ENCODE measurements at regions not wholly inside any gene's neighbourhood (a gene's known extent, or its start where the extent isn't known, plus 50 kb on each side); places are given as distances from the start of the nearest gene placed in this dataset.

GRCh38 chr4:53659737-53660136 is 68.5 kb upstream of the LNX1 start:
- no peaks in the 10 kb centered on the region for H3K9me3 Mint-ChIP-seq
- peaks cover 21% of the 10 kb centered on the region for H3K4me1 Mint-ChIP-seq (ENCODE audit: unreplicated experiment)
- no peak for TF ChIP-seq CTCF (conservative IDR thresholded peaks at IDR 0.05)
- H3K4me3 Mint-ChIP-seq = no peak overlapping the region
- H3K27ac Mint-ChIP-seq = no peak overlapping the region
- peaks cover 4% of the 10 kb centered on the region for H3K27me3 Mint-ChIP-seq
- DNase-seq (ENCODE audit: extremely low spot score, unreplicated experiment) = no peak
- no peaks in the 10 kb centered on the region for H3K36me3 Mint-ChIP-seq

GRCh38 chr4:53659112-53659511 is 67.8 kb upstream of the LNX1 start:
- Mint-ChIP-seq H3K4me1 (ENCODE audit: unreplicated experiment) (peaks cover 21% of the 10 kb centered on the region), H3K4me3 (no peak overlapping the region), H3K27ac (no peak overlapping the region), H3K9me3 (no peaks in the 10 kb centered on the region), H3K27me3 (peaks cover 4% of the 10 kb centered on the region), H3K36me3 (no peaks in the 10 kb centered on the region)
- no peak for TF ChIP-seq CTCF (conservative IDR thresholded peaks at IDR 0.05)
- no peak for DNase-seq (ENCODE audit: extremely low spot score, unreplicated experiment)

GRCh38 chr4:53658029-53658428 is 66.7 kb upstream of the LNX1 start:
- Mint-ChIP-seq H3K4me1 (ENCODE audit: unreplicated experiment) (peaks cover 29% of the 10 kb centered on the region), H3K36me3 (no peaks in the 10 kb centered on the region)

GRCh38 chr4:53656421-53656981 is 65.2 kb upstream of the LNX1 start:
- Mint-ChIP-seq H3K4me3 (no peak overlapping the region), H3K27me3 (peaks cover 4% of the 10 kb centered on the region)

More at GRCh38 chr4:53658029-53658428, 66.7 kb upstream of the LNX1 start:
- Mint-ChIP-seq H3K9me3 (no peaks in the 10 kb centered on the region), H3K4me3 (no peak overlapping the region), H3K27ac (no peak overlapping the region), H3K27me3 (peaks cover 4% of the 10 kb centered on the region)
- TF ChIP-seq CTCF (conservative IDR thresholded peaks at IDR 0.05) = no peak
- no peak for DNase-seq (ENCODE audit: extremely low spot score, unreplicated experiment)

GRCh38 chr4:53654300-53654758 is 63.0 kb upstream of the LNX1 start:
- no peak overlapping the region for H3K27ac Mint-ChIP-seq
- H3K9me3 Mint-ChIP-seq = no peaks in the 10 kb centered on the region
- no peak overlapping the region for H3K4me3 Mint-ChIP-seq
- no peak for TF ChIP-seq CTCF (conservative IDR thresholded peaks at IDR 0.05)
- no peak for DNase-seq (ENCODE audit: extremely low spot score, unreplicated experiment)
- peaks cover 29% of the 10 kb centered on the region for H3K4me1 Mint-ChIP-seq (ENCODE audit: unreplicated experiment)
- no peaks in the 10 kb centered on the region for H3K36me3 Mint-ChIP-seq
- peaks cover 7% of the 10 kb centered on the region for H3K27me3 Mint-ChIP-seq

More at GRCh38 chr4:53656421-53656981, 65.2 kb upstream of the LNX1 start:
- Mint-ChIP-seq H3K27ac (no peak overlapping the region), H3K9me3 (no peaks in the 10 kb centered on the region), H3K4me1 (ENCODE audit: unreplicated experiment) (peaks cover 29% of the 10 kb centered on the region), H3K36me3 (no peaks in the 10 kb centered on the region)
- no peak for DNase-seq (ENCODE audit: extremely low spot score, unreplicated experiment)
- peak; percentile 48 for TF ChIP-seq CTCF (conservative IDR thresholded peaks at IDR 0.05)
